ENCODE measurements at regions not wholly inside any gene's neighbourhood (a gene's known extent, or its start where the extent isn't known, plus 50 kb on each side); places are given as distances from the start of the nearest gene placed in this dataset.

DNA sequence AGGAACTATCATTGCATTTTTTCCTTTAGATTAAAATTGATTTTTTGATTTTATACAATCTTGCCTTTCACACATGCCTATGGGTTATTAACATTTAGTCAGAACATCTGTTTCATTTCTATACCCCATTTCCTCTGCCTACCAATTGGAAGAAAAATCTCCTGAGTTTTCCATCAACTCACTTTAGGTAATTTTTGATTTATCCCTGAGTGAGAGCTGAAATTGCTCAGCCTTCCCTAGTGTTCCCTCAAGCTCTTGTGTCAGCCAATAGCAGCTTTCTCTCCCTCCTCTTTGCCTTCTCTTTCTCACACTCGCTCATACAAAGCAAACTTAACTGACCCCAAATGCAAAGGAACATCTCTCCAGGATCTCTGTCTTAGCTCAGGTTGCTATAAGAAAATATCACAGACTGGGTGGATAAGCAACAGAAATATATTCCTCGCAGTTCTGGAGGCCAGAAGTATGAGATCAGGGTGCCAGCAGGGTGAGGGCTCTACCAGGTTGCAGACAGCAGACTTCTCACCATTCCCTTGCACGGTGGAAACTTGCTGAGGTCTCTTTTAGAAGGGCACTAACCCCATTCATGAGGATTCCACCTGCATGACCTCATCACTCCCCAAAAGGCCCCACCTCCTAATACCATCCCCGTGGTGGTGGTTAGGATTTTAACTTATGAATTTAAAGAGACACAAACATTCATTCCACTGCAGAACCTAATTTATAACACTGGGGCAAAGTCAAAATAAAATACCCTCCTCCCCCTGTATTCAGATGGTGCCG is 224.2 kb upstream of the SFSWAP start:
- DNase-seq (ENCODE audit: low read depth): no peak

DNA sequence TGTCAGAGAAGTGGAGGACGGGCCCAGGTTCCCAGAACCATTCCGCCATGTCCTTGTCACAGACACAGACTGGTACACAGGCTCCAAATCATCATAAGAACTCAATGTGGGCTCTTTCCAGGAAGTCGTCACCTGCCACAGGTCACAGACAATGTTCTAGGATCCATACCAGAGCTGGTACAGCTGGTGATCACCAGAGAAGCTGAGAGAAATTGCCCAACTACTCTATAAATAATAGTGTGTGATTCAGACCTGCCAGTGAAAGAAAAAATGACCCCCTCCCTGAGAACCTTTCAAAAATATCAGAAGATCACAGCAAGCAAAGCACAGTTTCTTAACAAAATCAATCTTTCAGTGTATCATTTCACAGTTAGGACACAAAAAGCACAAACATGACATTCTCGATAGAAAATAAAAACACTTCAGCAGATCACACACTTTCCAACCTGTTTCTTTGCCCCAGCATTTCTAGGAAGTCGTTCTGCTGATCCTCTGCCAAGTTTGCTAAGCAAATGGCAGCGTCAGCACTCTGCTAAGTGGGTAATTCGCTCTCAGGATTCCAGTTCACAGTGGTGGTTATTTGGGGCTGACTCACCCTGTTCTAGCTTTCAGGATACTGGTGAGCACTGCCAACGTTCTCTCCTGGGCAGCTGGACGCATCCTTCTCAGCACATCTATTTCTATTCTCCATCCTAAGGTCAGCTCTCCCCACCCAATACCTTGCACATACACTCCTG is 223.3 kb upstream of the SFSWAP start:
- DNase-seq (ENCODE audit: low read depth): no peak

DNA sequence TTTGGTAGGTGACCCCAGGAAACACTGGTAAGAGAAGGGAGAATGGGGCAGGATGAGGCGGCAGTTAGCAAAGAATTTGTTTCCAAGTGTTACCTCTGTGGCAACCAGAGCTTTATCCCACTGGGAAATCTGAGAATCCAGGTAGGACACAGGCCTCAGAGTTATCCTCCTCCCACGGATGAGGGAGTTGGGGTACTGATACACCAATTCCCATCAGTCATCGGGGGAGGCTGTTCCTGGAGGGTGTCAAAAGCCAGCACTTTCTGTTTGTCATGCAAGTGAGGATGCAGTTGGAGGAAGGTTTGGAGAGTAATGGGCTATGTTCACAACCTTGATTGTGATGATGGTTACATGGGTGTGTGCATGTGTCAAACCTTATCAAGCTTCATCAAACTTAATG is 221.2 kb upstream of the SFSWAP start:
- DNase-seq (ENCODE audit: low read depth): no peak

DNA sequence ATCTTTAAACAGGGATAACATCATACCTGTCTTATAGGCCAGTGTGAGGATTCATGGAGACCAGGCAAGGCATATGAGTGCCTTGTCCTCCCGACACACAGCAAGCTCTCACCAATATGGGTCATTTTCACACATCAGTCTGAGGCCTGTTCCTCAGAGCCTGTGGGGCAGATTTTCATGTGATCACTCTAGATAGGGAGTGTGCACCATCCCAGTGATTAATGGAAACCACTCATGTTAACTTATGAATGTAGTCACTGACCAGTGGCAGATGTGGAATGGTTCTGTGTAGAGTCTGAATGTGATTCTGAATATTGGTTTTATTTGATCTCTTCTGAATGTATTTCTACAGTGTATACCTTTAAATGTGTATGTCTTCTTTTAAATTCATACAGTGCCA is 219.7 kb upstream of the SFSWAP start:
- no peak for DNase-seq (ENCODE audit: low read depth)

DNA sequence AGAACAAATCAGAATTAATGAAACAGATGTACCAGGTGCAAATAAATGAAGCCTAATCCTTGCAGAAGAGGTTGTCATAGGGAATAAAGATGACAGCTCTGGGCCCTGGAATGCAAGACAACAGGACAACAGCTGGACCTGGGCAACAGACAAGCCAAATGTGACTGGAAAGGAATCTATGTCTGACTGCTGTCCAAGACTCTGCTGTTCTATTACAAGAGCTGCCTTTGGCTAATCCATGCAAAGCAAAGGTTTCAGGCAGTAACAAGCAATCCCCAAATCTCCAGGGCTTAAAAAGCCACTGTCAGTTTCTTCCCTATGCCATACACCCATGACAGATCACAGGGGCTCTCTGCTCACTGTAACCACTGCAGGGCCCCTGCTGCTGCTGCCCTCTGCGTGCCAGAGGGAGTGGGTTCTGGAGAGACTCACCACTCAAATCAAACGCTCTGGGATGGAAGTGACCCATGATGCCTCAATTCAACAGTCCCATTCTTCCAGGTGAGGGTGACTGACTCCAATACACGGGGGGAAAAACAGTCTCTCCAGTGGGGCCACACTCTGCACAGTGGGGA is 218.9 kb upstream of the SFSWAP start:
- no peak for DNase-seq (ENCODE audit: low read depth)

DNA sequence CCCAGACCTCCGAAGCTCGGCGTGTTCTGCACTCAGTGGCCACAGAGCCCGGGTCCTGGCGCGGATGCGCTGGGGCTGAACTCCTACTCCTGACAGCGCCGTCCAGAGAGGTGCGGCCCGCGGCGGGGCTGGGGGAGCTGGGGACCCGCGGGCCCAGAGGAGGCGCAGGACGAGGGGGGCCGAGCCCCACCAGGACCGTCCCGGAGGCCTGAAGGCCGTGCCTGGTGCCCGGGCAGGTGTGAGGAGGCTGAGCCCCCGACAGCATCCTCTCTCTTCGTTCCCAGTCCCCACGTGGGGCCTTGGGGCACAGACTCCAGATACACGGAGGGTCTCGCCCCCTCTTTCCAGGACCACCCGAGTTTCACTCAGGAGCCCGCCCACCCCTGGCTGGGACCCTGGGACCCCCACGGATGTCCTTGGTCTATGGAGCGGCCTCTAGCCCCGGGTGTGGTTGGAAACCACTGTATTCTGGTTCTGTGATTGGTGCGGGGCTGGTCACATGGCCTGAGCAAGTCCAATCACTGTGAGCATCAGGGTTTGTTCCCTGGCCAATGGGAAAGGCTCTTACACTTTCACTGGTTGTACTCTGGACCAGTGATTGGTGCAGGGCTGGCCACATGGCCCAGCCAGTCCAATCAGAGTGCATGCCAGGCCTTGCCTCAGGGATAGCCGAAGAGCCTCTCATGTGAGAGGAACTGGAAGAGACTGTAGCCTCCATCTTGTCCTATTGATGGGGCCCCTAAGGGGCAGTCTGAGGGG is 217.6 kb upstream of the SFSWAP start:
- DNase-seq (ENCODE audit: low read depth): no peak

DNA sequence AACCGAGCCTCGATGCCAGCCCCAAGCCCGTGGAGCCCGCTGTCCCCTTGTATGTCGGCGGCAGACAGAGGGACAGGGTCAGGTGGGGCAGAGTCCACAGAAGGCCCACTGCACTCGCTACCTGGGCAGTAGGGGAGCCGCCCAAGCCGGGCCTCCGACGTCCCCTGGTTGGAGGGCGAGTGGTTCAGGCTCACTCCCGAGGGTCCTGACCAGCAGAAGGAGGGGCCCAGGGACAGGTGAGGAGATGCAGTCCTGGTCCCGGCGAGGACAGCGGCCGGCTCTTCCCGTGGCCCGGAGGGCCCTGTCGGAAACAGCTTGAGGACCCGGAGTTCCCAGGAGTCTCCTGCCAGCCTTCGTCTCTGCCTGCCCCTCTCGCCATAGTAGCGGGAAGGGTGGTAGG is 216.7 kb upstream of the SFSWAP start:
- DNase-seq (ENCODE audit: low read depth): no peak

DNA sequence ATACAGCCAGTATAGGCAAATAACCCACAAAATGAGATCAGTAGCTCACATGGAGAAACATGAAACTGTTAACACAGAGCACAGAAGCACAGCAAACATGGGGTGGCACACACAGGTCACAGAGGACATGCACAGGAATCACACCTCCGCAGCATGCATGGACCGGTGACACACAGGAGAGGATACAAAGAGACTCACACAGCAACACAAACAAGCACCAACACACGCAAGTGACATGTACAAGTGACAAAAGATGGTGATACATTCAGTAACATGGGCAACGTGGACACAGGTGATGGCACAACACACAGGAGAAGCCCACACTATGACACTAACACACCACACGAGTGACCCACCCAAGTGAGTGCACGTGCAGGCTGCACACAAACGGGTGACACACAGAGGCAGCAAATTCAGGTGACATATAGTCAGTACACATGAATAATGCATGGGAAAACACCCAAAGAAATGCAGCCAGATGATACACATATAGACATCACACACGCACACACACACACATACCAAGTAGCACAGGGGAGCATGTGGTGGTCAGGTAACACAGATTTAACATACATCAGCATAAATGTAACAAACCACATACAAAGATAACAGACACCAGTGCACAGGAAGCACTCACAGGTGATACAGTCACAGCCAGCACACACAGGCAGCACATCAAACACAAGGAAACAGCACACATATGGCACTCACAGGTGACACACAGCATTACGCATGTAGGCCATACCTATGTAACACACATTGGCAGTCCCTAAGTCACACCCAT is 216.0 kb upstream of the SFSWAP start:
- no peak for DNase-seq (ENCODE audit: low read depth)

DNA sequence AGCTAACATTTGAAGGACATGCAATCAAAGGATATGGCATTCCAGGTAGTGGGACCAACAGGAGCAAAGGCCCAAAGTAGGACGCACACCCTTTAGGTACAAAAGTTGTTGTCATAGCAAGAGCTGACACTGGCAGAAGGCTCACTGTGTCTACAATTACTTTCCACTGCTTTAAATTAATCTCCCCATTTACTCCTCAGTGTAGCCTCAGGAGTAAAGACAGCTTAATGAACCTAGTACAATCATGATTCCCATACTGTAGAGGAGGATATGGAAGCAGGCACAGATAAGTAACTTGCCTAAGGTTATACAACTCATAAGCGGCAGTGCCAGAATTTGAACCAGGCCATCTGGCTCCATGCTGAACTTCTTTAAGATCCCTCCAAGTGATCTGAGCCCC is 212.9 kb upstream of the SFSWAP start:
- DNase-seq (ENCODE audit: low read depth): no peak

DNA sequence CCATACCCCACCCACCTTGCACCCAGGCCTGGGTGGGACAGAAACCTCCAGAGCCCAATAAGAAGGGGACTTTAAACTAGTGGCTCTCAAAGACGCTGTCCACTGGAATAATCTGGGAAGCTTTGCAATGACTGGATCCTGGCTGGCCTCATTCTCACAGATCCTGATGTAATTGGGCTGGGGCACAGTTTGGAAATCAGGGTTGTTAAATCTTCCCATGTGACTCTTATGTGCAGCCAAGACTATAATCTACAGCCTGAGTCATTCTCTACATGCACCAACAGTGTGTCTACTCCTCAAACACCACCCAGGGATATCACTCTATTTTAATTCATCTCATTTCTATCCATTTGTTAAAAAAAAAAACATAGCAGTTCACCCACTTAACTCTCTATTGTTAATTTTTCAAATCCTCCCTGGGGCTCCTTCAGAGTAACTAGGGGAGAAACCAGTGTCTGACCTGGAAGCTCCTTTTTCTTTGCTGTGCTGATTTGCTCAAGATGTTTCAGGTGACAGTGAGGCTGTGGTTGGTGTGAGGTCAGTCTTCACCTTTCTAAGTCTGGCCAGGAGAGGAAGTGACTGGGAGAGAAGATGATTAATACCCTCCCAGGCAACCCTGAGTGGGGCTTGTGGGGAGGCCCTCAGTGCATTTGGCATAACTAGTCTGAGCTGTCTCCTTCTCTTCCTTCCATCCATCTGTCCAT is 211.6 kb upstream of the SFSWAP start:
- DNase-seq (ENCODE audit: low read depth): no peak

DNA sequence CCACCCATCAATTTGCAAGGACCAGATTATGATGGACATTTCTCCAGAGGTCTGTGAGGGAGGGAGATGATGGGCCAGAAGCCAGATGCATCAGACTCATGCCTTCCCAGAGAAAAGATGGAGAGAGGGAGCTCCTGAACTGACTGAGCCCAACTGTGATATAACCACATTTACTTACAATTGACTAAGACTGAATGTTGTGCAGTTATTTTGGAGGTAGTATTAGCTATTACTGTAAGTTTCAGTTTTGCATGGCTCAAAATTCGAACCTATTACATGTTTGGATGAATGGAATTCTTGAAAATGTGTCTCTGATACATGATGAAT is 211.1 kb upstream of the SFSWAP start:
- no peak for DNase-seq (ENCODE audit: low read depth)

DNA sequence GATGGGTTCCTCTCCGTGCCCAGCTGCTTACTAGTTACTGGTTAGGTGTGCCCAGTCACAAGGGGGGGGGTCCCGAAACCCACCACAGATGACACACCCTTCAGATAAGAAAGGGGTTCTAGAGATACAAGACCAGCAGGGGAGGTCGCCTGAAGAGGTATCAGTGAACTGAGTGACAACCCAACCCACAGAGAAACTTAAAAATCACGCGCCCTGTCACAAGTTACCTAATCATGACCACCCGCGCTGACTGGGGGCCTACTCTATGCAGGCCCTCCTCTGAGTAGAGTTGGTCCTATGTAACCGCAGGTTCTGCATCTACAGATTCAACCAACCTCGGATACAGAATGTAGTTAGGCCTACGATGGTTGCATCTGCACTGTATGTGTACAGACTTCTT is 210.3 kb upstream of the SFSWAP start:
- DNase-seq (ENCODE audit: low read depth): no peak

DNA sequence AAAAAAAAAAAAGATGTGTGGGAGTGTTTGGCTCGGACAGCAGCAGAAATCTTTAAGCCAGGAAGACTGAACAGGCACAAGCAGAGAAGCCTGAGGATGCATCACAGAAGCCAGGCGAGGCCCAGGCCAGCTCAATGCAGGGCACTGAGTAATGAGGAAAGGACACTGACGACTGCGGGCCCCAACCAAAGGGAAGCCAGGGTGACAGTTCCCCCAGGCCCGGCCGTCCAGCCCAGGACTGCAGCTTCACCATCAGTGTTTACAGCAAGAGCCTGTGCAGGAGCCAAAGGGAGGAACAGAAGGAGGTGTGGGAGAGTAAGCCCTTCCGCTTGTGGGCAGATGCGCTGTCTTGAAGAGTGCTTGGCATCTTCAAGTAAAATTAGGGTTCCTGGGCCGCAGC is 205.3 kb upstream of the SFSWAP start:
- no peak for DNase-seq (ENCODE audit: low read depth)

DNA sequence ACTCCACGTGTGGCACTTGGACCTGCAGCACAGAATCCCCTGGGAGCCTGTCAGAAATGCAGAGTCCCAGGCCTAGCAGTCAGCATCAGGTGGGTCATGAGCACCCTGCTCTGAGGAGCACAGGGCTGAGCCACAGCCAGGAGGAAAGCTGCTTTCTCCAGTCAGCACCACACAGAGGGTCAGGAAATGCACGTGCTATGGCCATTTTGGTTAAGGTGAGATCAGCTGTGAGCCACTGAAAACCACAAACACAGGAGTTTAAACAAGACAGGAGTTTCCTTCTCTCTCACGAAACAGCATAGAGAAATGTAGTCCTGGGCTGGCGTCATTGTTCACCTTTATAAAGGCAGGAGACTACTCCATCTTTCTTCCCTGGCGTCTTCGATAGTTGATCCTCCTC is 204.5 kb upstream of the SFSWAP start:
- DNase-seq (ENCODE audit: low read depth): no peak

DNA sequence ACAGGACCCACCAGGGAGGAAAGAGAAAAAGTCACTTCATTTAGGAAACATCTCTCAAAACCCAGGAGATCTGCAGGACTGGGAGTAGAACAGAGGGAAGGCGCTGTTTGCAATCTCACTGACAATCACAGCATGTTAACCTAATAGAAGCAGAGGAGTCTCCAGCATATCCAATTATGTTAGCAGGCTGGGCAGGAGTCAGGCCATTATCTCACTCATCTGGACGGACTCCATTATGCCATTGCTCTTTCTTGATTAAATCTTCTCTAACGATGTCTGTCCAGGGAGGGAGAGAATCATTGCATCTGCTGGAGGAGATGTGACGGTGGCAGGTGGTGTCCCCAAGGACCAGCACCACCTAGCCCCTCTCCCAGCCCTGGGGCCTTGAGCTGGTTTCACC is 203.8 kb upstream of the SFSWAP start:
- DNase-seq (ENCODE audit: low read depth): no peak

DNA sequence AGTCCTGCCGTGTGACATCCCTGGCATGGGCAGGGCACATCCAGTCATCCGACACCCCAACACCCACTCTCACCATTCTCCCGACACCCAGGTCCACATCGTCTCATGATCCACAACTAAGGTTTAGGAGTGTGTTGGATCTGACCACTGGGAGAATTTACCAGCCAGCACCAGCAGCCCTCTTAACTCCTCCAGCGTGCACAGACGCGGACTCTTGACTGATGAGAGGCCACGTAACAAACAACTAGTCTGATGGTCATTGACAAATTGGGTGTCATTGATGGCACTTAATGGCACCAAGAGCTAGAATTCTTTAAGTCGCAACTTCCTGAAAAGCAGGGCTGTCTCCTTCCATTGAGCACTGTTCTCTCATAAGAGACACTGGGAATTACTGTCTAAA is 203.0 kb upstream of the SFSWAP start:
- no peak for DNase-seq (ENCODE audit: low read depth)

DNA sequence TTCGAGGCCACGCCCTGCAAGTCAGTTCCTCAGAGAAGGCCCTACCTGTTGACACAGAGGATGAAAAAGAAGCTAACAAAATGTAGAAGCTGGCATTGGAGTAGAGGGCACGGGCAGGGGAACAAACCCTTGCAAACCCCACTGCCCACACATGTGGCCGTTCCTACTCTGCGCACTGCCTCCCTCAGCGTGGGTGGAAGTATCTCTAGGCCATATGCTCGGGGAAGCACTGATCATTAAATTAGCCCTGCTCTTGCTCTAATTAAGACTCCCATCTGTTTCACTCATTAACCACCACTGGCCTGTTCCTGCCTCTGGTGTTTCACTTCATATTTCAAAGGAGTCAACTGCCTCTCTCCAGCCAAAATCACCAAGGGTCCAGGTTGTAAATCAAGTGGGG is 201.2 kb upstream of the SFSWAP start:
- no peak for DNase-seq (ENCODE audit: low read depth)

DNA sequence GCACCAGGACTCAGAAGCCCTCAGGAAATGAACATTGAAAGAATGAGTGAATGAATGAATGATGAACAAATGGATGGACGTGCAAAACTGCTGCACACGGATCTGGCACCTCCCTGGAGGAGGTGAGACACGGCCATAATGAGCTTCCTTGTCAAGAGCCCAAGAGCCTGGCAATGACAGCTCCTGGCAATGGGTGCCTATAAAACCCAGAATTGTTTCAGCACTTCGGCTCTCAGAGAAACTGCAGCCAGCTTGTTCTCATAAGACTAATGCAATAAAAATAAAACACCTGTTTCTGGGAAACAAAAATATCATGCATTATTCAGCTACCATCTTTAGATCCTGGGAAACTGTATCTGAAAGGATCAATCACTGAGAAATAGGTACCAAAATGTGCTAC is 200.5 kb upstream of the SFSWAP start:
- DNase-seq (ENCODE audit: low read depth): no peak

DNA sequence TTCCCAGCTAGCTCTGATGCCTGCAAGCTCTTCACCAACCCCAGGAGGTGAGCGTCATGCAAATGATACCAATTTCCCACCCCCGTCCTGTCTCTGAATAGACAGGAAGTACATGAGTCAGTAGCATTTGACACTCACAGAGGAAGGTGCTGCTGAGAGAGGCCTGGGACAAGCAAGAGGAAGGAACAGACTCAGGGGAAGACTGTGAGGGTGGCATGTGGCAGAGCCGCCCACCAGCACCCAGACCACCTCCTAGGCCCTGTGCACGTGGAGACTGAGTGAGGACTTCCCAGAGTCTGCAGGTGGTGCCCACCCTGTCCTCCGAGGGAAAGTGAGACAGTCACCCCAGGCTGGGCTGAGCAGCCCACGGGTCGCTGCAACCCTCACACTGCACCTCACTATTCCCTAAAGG is 199.5 kb upstream of the SFSWAP start:
- DNase-seq (ENCODE audit: low read depth): peak; percentile 5

DNA sequence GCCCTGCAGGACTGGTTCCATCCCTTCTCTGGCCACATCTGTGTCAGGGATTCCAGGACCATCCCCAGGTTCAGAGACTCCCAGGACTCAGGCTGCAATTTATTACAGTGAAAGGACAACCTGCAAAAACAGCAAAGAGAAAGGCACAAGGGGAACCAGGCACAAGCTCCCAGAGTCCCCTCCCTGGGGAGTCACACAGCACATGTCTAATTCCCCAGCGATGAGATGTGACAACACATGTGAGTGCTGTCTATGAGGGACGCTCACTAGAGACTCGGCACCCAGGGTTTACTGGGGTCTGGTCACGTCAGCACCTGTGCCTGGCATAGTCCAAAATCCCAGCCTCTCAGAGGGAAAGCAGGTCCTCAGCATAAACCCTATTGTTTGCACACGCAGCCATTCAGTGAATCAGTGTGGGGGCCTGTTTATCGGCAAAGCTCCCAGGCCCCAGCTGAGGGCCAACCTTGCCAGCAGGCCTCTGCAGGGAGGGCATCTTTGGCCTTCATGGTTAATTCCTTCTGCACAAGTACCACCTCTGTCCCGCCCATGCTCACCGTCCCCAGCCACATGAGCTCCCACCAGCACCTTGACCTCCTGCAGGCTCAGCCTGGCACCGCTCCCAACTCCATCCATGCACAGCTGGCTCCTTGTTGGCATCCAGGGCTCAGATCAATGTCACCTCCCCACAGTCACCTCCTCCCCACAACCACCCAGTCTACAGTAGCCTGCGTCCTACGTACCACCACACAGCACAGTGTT is 198.9 kb upstream of the SFSWAP start:
- DNase-seq (ENCODE audit: low read depth): no peak

DNA sequence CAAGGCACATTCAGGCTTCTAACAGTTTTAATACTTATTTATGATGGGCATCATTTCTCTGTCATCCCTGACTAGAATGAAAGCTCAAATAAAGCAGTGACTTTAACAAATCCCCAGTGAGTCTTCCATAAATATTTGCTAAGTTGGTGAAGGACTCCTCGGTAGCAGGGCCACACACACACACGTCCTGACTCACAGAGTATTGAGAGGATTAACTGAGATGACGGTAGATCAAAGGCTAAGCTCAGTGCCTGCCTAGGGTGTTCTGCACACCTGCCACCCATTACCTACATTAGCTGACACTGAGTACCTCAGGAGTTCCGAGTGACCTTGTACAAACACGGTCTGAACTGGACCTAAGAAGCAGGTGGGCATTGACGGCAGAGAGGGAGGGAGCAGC is 197.3 kb upstream of the SFSWAP start:
- DNase-seq (ENCODE audit: low read depth): no peak
